Fibroblast of mammary gland (primary cell): ENCODE measurements at regions not wholly inside any gene's neighbourhood (a gene's known extent, or its start where the extent isn't known, plus 50 kb on each side); places are given as distances from the start of the nearest gene placed in this dataset.
"Not testable (repeated sequence)": the region's sequence is repeated elsewhere in the genome, so short reads cannot be mapped to it uniquely, and the experiment has no call there.

Experiments used
- DNase-seq: peaks from one replicate; pipeline ENCODE4 v3.0.0-alpha.2; 2010; ENCODE audit warnings: low read depth
- H3K4me3 ChIP-seq: 2 replicates; pipeline ENCODE4 v1.5.1; 2011; ENCODE audit warnings: low read depth, mild to moderate bottlenecking, low read length, moderate library complexity; ENCODE audit not compliant: control insufficient read depth
- CTCF ChIP-seq: conservative IDR thresholded peaks from 2 replicates; pipeline ENCODE4 v1.5.1; 2011; ENCODE audit warnings: low read depth, low read length, inconsistent platforms; ENCODE audit not compliant: control insufficient read depth, insufficient read depth

DNA sequence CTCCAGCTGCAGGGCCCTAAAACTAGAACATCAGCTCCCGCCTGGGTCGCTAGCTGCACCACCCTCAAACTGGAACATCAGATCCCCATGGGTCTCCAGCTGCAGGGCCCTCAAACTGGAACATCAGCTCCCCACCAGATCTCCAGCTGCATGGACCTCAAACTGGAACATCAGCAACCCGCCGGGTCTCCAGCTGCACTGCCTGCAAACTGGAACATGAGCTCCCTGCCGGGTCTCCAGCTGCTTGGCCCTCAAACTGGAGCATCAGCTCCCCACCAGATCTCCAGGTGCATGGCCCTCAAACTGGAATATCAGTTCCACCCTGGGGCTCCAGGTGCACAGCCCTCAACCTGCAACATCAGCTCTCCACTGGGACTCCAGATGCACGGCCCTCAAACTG, 82.7 kb downstream of the TFRC start:
- not testable (repeated sequence) for DNase-seq, H3K4me3 ChIP-seq

DNA sequence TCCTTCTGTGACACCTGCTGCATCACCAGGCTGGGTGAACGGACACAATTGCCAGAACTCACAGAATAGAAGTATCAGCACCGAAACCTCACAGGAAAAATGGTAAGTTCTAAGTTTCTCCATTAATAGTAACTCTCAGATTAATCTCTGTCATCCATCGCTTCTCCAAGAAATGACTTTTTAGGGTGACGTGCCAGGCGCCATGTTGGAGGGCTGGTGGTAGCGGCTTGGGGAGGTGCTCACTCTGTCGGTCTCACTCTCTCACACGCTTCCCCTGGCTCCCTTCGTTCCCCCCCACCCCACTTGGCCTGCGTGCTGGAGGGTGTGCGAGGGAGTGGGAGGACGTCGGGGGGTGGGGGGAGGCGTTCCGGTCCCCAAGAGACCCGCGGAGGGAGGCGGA, 85.6 kb downstream of the TFRC start:
- not testable (repeated sequence) for DNase-seq, H3K4me3 ChIP-seq

- H3K4me3 ChIP-seq = not testable (repeated sequence)
- peak; percentile 17 for DNase-seq
- peak; percentile 28 for TF ChIP-seq CTCF
Observed at GRCh38 chr3:195994343-195994742, 86.0 kb upstream of the TNK2 start.

- not testable (repeated sequence) for DNase-seq, H3K4me3 ChIP-seq
Observed at GRCh38 chr3:195993671-195994070, 85.3 kb upstream of the TNK2 start.

GRCh38 chr3:195992956-195993595, 84.7 kb upstream of the TNK2 start:
- DNase-seq, H3K4me3 ChIP-seq: not testable (repeated sequence)

- not testable (repeated sequence) for H3K4me3 ChIP-seq, DNase-seq
Observed at GRCh38 chr3:195991986-195992385, 83.6 kb upstream of the TNK2 start.

GRCh38 chr3:195991243-195991642, 82.9 kb upstream of the TNK2 start:
- DNase-seq, H3K4me3 ChIP-seq: not testable (repeated sequence)

GRCh38 chr3:195990841-195991174, 82.5 kb upstream of the TNK2 start:
- not testable (repeated sequence) for DNase-seq
- peak overlapping the region; percentile 60 for H3K4me3 ChIP-seq

DNA sequence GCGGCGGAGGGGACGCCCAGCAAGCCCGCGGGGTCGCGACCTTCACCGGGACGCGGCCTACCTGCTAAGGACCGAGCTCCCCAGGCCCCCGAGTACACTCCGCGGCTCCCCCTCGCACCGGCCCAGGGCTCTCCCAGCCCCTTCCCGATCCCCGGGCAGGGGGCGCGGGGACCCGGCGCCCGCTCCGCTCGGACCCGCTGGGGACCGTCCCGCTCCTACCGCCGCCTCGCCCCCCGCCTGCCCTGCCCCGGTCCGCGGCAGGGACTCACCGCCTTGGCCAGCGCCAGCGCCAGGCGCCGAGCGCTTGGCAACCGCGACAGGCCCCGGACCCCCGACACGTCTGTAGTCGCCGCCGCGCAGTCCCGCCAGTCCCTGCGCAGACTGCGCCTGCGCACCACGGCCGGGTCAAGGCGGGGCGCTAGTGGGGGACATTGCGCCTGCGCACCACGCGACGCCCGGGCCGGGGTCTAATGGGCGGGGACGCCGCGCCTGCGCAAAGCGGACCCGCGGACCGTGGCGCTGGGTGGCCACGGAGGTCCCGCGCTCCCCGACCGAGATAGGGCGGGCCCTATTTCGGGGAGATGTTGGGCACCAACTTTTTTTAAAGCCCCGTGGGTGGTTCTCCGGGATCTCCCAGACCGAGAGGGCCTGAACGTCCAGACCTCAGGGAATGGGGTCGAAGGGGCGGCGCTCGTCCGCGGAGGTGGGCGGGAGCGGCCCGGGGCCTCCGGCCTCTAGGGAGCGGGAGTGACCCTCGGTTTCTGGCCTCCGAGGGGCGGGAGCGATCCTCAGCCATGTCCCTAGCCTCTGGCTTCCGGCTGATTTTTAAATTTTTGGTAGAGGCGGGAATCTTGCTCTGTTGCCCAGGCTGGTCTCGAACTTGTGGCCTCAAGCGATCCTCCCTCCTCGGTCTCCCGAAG, 81.8 kb upstream of the TNK2 start:
- peak overlapping the region; percentile 60 for H3K4me3 ChIP-seq
- peak; percentile 63 for DNase-seq

DNA sequence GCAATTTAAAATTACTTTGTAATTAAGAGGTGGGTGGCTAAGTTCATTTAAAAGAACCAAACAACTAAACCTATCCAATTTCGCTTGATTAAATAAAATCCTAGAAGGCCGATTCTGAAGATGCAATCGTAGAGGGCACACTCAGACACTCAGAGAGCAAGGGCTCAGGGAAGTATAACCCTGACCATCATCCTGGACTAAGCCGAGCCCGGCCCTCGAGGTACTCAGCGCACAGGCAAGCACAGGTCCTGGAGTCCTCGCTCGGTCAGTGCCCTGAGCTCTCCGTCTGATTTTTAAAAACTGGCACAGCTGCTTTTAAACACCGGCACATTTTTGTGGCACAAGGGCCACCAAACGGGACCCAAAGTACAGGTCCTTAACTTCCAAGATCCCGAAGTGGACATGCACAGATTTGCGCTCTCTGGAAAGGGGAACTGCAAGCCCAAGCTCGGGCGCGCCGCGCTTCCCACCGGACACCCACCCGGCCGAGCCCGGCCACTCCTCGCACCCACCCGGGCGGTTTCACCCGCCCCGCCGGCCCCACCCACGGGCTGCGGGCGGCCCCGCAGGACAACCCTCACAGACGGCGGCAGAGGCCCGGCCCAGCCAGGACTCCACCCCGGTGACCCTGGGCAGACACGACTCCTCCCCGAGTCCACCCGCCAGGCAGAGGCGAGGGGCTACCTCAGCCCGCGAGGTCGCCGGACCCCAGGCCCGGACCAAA, 81.0 kb upstream of the TNK2 start:
- peak overlapping the region; percentile 49 for H3K4me3 ChIP-seq
- peak; percentile 7 for DNase-seq

- DNase-seq = not testable (repeated sequence)
- peak overlapping the region; percentile 9 for H3K4me3 ChIP-seq
Observed at GRCh38 chr3:195988764-195989163, 80.4 kb upstream of the TNK2 start.

DNA sequence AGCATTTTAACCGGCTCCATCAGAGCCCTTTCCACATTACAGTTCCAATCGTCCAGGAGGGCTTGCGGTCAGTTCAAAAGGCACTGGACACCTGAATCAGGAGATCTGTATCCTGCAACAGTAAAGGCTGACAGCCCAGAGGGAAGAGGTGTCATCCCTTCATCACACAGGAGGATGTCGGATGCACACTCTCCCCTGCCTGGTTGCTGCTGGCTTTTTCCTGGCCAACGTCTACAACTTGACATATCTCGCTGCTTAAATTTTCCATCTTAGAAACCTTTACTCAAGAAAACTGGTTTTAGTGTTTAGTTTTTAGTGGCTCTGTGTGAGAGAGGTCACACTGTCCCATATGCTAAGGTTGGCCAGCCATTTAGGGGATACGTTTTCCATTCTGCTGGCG, 78.7 kb upstream of the TNK2 start:
- DNase-seq = not testable (repeated sequence)

DNA sequence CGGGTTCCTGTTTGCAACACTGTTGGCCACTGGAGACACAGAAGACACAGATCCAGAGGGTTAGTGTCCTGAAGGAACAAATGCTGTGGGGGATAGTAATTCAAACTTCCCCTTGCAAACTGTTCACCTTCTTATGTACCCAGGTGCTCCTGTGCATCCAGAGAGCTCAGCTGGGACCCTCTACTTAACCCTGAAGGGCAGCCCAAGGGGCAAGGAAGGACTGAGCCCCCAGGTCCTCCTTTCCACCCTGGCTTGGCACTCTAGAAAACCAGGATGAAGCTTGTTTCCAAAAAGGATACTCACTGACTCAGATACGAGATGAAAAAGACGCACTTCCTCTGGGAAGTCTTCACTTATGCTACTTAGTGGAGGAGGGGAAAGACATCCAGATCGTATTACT, 78.2 kb upstream of the TNK2 start:
- not testable (repeated sequence) for DNase-seq, H3K4me3 ChIP-seq

More for the DNA sequence above, 78.7 kb upstream of the TNK2 start:
- not testable (repeated sequence) for H3K4me3 ChIP-seq

DNA sequence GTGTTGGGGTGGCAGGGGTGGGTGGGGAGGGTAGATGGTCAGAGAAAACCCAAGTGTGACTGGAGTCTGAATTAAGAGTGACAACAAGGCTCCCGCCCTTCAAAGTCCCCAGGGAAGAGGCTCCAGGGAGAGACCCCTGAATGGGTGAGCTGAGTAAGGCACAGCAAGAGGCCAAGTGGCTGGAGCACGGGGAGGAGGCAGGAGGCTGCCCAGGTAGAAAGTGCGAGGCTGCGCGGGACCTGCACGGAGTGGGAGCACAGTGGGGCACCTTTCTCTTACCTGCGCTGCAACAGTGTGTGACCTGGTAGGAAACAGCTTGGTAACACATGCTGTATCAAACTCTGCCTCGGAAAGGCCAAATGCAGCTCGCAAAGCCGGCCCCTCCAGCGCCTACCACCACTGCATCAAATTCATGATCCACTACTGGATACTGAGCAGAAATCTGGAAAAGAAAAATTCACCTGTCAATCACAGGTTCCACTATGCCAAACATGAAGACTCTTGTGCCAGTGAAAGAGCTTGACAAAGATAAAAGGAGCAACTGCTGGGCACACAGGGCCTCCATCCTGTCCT, 77.1 kb upstream of the TNK2 start:
- DNase-seq, H3K4me3 ChIP-seq: not testable (repeated sequence)

- not testable (repeated sequence) for H3K4me3 ChIP-seq, DNase-seq
Observed at GRCh38 chr3:195984392-195985030, 76.2 kb upstream of the TNK2 start.

DNA sequence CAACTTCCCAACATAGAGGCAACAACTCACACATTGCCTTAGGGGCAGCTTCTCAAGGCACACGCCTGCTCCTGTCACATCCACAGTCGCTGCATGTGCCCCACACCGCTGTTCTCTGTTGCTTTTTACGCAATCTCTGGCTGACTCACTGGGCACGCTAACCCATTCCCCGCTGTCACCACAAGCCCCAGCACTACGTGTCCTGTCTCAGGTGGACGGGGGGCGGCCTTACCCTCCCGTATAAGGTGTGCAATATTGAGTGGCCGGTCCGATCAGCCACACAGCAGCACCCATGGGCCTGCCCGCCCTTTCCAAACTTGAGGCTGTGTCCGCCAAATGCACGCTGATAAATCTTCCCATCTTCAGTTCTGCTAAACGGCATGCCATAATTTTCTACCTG, 75.5 kb upstream of the TNK2 start:
- not testable (repeated sequence) for DNase-seq, H3K4me3 ChIP-seq

DNA sequence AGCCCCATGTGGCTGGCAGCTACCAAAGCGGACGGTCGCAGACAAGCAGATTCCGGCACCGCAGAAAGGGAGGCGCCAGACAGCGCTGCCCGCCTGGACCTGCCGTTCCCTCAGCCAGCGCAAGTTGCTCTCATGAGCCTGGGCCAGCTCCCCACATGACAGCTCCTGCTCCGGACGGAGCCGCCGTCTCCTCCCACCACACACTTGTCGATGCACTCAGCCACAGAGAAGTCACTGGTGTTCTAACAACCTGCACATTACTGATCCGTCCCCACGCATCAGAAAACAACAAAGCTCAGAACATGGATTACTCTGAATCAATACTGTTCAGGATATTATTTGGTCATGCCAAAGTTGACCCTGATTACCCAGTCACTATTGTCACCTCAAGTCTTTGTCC, 74.4 kb upstream of the TNK2 start:
- not testable (repeated sequence) for DNase-seq, H3K4me3 ChIP-seq
